Choroid plexus epithelial cell (primary cell): ENCODE measurements at regions not wholly inside any gene's neighbourhood (a gene's known extent, or its start where the extent isn't known, plus 50 kb on each side); places are given as distances from the start of the nearest gene placed in this dataset.
"Not testable (repeated sequence)": the region's sequence is repeated elsewhere in the genome, so short reads cannot be mapped to it uniquely, and the experiment has no call there.

Source experiments
- DNase-seq: peaks from one replicate; pipeline ENCODE4 v3.0.0-alpha.2; 2010; ENCODE audit warnings: low read depth
- H3K4me3 ChIP-seq: 2 replicates; pipeline ENCODE4 v1.5.1; 2011; ENCODE audit warnings: low read depth, mild to moderate bottlenecking, control low read depth, low read length, moderate library complexity
- CTCF ChIP-seq: conservative IDR thresholded peaks from 2 replicates; pipeline ENCODE4 v1.5.1; 2011; ENCODE audit warnings: low read depth, mild to moderate bottlenecking, control low read depth, inconsistent platforms, low read length, moderate library complexity

DNA sequence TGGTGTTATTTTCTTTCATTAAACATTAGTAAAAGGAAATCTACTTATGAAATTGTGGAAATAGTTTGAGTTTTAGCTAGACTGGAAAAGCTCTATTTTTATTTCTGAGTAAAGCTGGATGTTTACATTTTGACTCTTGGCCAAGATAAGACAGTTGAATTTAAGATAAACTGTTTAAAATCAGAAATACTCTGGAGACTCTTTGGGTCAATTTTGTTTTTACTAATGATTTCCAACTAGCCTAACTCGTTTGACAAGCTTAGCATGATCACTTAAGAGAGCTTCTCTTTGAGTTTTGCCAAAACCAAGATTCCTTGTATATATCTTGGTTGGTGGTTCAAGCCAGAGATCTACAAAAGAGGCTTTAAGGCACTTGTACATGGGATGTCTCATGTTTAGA, 724.8 kb upstream of the LUZP2 start:
- TF ChIP-seq CTCF, result no peak
- DNase-seq, result peak; percentile 12
- no peak overlapping the region for H3K4me3 ChIP-seq

DNA sequence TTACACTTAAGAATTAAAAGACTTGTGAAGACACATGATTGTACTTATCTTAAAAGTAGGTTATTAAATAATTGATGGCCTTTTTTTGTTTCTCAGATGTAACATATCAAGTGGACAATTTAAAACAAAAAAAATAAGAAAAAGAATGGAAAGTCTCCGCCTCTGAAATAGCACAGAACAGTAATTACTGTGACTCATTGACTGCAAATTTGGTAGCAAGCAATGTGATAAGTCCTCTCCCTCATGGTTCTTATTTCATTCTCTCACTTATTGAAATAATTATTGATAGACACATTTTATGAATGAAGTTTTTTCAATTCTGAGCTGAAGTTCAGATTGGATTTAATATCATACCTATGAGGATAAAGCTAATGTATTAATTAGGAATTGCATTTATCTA, 717.9 kb upstream of the LUZP2 start:
- TF ChIP-seq CTCF, result no peak
- H3K4me3 ChIP-seq, result no peak overlapping the region
- peak; percentile 56 for DNase-seq

- DNase-seq, result no peak
- no peak for TF ChIP-seq CTCF
- no peak overlapping the region for H3K4me3 ChIP-seq
These were observed 716.6 kb upstream of the LUZP2 start for GRCh38 chr11:23780231-23780630.

DNA sequence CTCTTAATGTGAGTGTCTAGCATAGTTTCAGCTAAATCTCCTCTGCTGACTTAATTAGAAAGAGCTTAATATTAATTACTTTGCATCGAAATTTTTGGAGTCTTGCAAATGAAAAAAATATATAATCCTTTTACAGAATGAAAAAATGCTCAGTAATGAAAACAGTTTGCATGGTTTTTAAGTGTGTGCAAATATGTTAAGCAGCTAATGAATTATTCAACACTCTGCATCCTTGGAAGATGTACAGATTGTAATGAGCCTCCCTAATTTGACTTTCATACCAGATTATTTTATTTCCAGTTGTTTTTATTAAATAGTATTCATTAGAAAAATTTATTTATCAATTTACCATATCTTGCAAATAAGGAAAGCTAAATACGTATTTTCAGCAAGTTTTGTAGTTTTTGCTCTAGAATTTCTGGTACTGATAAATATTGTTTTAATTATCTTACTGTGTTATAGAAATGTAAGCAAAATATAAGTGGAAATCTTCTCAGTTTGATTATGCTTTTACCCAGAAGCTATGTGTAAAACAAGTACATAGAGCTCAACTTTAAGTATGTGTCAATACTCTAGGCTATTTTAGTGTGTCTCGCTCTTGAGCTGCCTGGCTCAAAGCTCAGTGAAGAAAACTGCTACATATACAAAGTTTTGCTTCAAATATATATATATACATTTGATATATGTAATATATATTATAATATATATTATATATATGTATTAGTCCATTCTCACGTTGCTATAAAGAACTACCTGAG, 714.9 kb upstream of the LUZP2 start:
- no peak for DNase-seq
- TF ChIP-seq CTCF, result no peak
- H3K4me3 ChIP-seq, result no peak overlapping the region

DNA sequence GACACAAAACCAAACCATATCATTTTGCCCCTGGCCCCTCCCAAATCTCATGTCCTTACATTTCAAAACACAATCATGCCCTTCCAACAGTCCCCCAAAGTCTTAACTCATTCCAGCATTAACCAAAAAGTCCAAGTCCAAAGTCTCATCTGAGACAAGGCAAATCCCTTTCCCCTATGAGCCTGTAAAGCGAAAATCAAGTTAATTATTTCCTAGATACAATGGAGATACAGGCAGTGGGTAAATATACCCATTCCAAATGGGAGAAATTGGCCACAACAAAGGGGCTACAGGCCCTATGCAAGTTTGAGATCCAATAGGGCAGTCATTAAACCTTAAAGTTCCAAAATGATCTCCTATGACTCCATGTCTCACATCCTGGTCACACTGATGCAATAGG, 709.9 kb upstream of the LUZP2 start:
- H3K4me3 ChIP-seq, DNase-seq: not testable (repeated sequence)

DNA sequence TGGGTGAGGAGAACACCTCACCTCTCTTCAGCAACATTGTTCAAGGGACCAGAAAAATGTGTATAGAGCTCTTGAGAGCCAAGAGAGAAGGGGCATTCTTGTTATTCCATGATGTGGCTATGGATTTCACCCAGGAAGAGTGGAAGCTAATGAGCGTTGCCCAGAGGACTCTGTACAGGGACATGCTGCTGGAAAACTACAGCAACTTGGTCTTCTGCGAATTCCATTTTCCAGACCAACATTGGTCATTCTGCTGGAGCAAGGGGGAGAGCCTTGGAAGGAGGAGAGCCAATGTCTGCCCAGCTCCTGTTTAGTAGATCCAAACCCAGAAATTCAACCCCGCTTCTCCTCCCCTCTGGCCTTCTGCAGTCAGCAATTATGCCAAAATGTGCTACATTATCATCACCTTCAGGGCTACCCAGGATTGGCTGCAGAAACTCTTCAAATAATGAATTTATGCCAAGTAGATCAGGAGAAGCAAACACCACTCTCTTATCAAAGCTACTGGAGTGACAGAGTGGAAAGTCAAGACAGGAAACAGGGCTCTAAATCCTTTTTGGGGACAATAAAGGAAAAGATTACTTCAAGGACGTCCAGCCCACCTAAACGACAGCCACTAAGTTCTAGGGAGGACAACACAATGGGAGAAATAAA, 707.5 kb upstream of the LUZP2 start:
- no peak for TF ChIP-seq CTCF
- no peak overlapping the region for H3K4me3 ChIP-seq
- DNase-seq, result no peak

GRCh38 chr11:23789938-23790371, 706.9 kb upstream of the LUZP2 start:
- no peak for TF ChIP-seq CTCF
- no peak overlapping the region for H3K4me3 ChIP-seq
- peak; percentile 50 for DNase-seq
